ENCODE measurements at regions not wholly inside any gene's neighbourhood (a gene's known extent, or its start where the extent isn't known, plus 50 kb on each side); places are given as distances from the start of the nearest gene placed in this dataset.

- POLR2A ChIA-PET, result no interaction called here
Measured at GRCh38 chr2:192775459-192776262, 580.9 kb upstream of the TMEFF2 start.

DNA sequence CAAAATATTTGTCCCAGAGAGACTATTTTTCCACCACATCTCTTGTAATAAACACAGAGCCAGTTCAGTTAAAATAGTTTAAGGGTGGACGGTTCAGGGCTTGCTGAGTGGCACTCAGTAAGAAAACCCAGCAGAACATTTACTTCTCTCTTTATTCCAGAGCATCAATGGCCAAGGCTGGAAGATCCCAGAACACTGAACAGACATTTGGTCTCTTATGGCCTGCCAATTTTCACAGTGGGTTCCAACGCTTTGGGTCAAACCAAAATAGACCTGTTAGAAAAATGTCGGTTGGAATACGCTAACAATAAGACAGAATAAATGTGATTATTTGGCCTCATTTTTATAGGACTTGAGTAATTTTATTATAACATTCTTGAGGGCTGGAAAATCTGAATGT lies 580.3 kb upstream of the TMEFF2 start:
- CTCF ChIA-PET, result no interaction called here
- FAIRE-seq, result no peak
- TF ChIP-seq EHMT2 (IDR thresholded peaks at IDR 0.05; ENCODE audit: low read depth), result no peak
- TF ChIP-seq, protein P1, sequence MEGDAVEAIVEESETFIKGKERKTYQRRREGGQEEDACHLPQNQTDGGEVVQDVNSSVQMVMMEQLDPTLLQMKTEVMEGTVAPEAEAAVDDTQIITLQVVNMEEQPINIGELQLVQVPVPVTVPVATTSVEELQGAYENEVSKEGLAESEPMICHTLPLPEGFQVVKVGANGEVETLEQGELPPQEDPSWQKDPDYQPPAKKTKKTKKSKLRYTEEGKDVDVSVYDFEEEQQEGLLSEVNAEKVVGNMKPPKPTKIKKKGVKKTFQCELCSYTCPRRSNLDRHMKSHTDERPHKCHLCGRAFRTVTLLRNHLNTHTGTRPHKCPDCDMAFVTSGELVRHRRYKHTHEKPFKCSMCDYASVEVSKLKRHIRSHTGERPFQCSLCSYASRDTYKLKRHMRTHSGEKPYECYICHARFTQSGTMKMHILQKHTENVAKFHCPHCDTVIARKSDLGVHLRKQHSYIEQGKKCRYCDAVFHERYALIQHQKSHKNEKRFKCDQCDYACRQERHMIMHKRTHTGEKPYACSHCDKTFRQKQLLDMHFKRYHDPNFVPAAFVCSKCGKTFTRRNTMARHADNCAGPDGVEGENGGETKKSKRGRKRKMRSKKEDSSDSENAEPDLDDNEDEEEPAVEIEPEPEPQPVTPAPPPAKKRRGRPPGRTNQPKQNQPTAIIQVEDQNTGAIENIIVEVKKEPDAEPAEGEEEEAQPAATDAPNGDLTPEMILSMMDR (IDR thresholded peaks at IDR 0.05), result no peak
- no peak for TF ChIP-seq MAZ (IDR thresholded peaks at IDR 0.05; ENCODE audit: borderline replicate concordance, low read depth, low read length)
- no peak for TF ChIP-seq TP53 (CRISPR knock-in tag; IDR thresholded peaks at IDR 0.05)
- TF ChIP-seq E2F6 (IDR thresholded peaks at IDR 0.05; ENCODE audit: borderline replicate concordance, low read depth), result no peak
- no peak for TF ChIP-seq FOXS1 (CRISPR knock-in tag; IDR thresholded peaks at IDR 0.05)
- no peak for TF ChIP-seq ZSCAN20 (CRISPR knock-in tag; IDR thresholded peaks at IDR 0.05)
- TF ChIP-seq CBX2 (IDR thresholded peaks at IDR 0.05; ENCODE audit: borderline replicate concordance, low read depth), result no peak
- TF ChIP-seq, protein P2, sequence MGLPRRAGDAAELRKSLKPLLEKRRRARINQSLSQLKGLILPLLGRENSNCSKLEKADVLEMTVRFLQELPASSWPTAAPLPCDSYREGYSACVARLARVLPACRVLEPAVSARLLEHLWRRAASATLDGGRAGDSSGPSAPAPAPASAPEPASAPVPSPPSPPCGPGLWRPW (IDR thresholded peaks at IDR 0.05), result no peak
- TF ChIP-seq EP300 (IDR thresholded peaks at IDR 0.05), result no peak

More at GRCh38 chr2:192775459-192776262, 580.9 kb upstream of the TMEFF2 start:
- FAIRE-seq, result no peak
- DNase-seq (ENCODE audit: low read depth in 1 of 2, low spot score in 1 of 2), result no peak
- CTCF ChIA-PET, result no interaction called here
- H3K4me3 ChIP-seq, result no peak overlapping the region
- 63% methylated on average over 6 of the region's 6 CpGs for WGBS (ENCODE audit: missing lambda C conversion rate)
- TF ChIP-seq REST (IDR thresholded peaks at IDR 0.05), result no peak
- no peak for TF ChIP-seq E2F6 (IDR thresholded peaks at IDR 0.05; ENCODE audit: borderline replicate concordance, low read depth)
- TF ChIP-seq MAZ (IDR thresholded peaks at IDR 0.05; ENCODE audit: borderline replicate concordance, low read depth, low read length), result no peak
- TF ChIP-seq USF2 (IDR thresholded peaks at IDR 0.05), result no peak
- TF ChIP-seq, protein P3, sequence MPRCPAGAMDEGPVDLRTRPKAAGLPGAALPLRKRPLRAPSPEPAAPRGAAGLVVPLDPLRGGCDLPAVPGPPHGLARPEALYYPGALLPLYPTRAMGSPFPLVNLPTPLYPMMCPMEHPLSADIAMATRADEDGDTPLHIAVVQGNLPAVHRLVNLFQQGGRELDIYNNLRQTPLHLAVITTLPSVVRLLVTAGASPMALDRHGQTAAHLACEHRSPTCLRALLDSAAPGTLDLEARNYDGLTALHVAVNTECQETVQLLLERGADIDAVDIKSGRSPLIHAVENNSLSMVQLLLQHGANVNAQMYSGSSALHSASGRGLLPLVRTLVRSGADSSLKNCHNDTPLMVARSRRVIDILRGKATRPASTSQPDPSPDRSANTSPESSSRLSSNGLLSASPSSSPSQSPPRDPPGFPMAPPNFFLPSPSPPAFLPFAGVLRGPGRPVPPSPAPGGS (IDR thresholded peaks at IDR 0.05), result no peak
- no peak for TF ChIP-seq KDM5A (IDR thresholded peaks at IDR 0.05)
- TF ChIP-seq KDM1A (IDR thresholded peaks at IDR 0.05; ENCODE audit: low read depth), result no peak
- no peak for TF ChIP-seq CBX2 (IDR thresholded peaks at IDR 0.05; ENCODE audit: borderline replicate concordance, low read depth)
- no peak for TF ChIP-seq ZNF302 (CRISPR knock-in tag; IDR thresholded peaks at IDR 0.05)
- no peak for TF ChIP-seq EHF (CRISPR knock-in tag; IDR thresholded peaks at IDR 0.05)
- no peak for TF ChIP-seq RCOR1 (IDR thresholded peaks at IDR 0.05; ENCODE audit: low read depth, low read length)
- no peaks in the 10 kb centered on the region for H3K9me3 ChIP-seq
- no peak overlapping the region for H3K4me2 ChIP-seq
- no peak overlapping the region for H3K27ac ChIP-seq
- ATAC-seq, result no peak
- no peaks in the 10 kb centered on the region for H3K4me1 ChIP-seq

More for the DNA sequence above, 580.3 kb upstream of the TMEFF2 start:
- no peak overlapping the region for H3K4me2 ChIP-seq
- H3K4me1 ChIP-seq, result no peaks in the 10 kb centered on the region
- no peak overlapping the region for H3K27ac ChIP-seq
- no peaks in the 10 kb centered on the region for H3K9me3 ChIP-seq
- ATAC-seq, result no peak
- no peak overlapping the region for H3K4me3 ChIP-seq
- no peak for DNase-seq (ENCODE audit: low read depth in 1 of 2, low spot score in 1 of 2)
- 72% methylated on average over 4 of the region's 4 CpGs for WGBS (ENCODE audit: missing lambda C conversion rate)
- POLR2A ChIA-PET, result no interaction called here
